Body of pancreas (tissue), 4 donors: ENCODE measurements at regions not wholly inside any gene's neighbourhood (a gene's known extent, or its start where the extent isn't known, plus 50 kb on each side); places are given as distances from the start of the nearest gene placed in this dataset.

Experiments
- CTCF ChIP-seq, 7 experiments: fragments of 450-650 bp in 4 of 7; fragments of 200-600 bp in 3 of 7; sonication (generic) in 3 of 7; IDR thresholded peaks; one replicate each; pipeline ENCODE4 v1.5.1; 2016 to 2019; ENCODE audit warnings: antibody characterized with exemption in 7 of 7
- POLR2A ChIP-seq, 3 donors: fragments of 450-650 bp; IDR thresholded peaks; one replicate each; pipeline ENCODE4 v1.6.1; 2016; ENCODE audit warnings: antibody characterized with exemption in 3 of 3, mild to moderate bottlenecking in 2 of 3

GRCh38 chr13:31631071-31631470, 108.3 kb upstream of the RXFP2 start:
- TF ChIP-seq CTCF (IDR thresholded peaks at IDR 0.05) (no peak), POLR2A (IDR thresholded peaks at IDR 0.05) (no peak)
